HEK293T (cell line): ENCODE measurements at regions not wholly inside any gene's neighbourhood (a gene's known extent, or its start where the extent isn't known, plus 50 kb on each side); places are given as distances from the start of the nearest gene placed in this dataset.

ENCODE experiments used
- ARNT ChIP-seq: fragments of 450-650 bp; IDR thresholded peaks from 2 replicates; pipeline ENCODE4 v1.6.1; 2017; ENCODE audit warnings: mild to moderate bottlenecking
- BHLHE40 ChIP-seq: fragments of 450-650 bp; IDR thresholded peaks from 2 replicates; pipeline ENCODE4 v1.6.1; 2016; ENCODE audit warnings: mild to moderate bottlenecking, moderate library complexity, borderline replicate concordance
- CTBP1 ChIP-seq: fragments of 450-650 bp; IDR thresholded peaks from 2 replicates; pipeline ENCODE4 v1.6.1; 2016; ENCODE audit warnings: borderline replicate concordance
- ELF4 ChIP-seq: fragments of 450-650 bp; IDR thresholded peaks from 2 replicates; pipeline ENCODE4 v1.6.1; 2017; ENCODE audit warnings: antibody characterized with exemption
- FOXA1 ChIP-seq: fragments of 450-650 bp; IDR thresholded peaks from 2 replicates; pipeline ENCODE4 v1.6.1; 2016; ENCODE audit warnings: mild to moderate bottlenecking
- FOXM1 ChIP-seq: fragments of 450-650 bp; IDR thresholded peaks from 2 replicates; pipeline ENCODE4 v1.6.1; 2017; ENCODE audit warnings: mild to moderate bottlenecking, borderline replicate concordance
- L3MBTL2 ChIP-seq: fragments of 450-650 bp; conservative IDR thresholded peaks from 2 replicates; pipeline ENCODE4 v1.6.1; 2016; ENCODE audit warnings: mild to moderate bottlenecking
- NFRKB ChIP-seq: fragments of 450-650 bp; IDR thresholded peaks from 2 replicates; pipeline ENCODE4 v1.6.1; 2016; ENCODE audit warnings: mild to moderate bottlenecking, moderate library complexity
- SP1 ChIP-seq: fragments of 450-650 bp; IDR thresholded peaks from 2 replicates; pipeline ENCODE4 v1.6.1; 2017
- SUZ12 ChIP-seq: fragments of 450-650 bp; IDR thresholded peaks from 2 replicates; pipeline ENCODE4 v1.6.1; 2016; ENCODE audit warnings: mild to moderate bottlenecking
- TF ChIP-seq, protein P1 (sequence below): fragments of 450-650 bp; IDR thresholded peaks from 2 replicates; pipeline ENCODE4 v1.6.1; 2016

DNA sequence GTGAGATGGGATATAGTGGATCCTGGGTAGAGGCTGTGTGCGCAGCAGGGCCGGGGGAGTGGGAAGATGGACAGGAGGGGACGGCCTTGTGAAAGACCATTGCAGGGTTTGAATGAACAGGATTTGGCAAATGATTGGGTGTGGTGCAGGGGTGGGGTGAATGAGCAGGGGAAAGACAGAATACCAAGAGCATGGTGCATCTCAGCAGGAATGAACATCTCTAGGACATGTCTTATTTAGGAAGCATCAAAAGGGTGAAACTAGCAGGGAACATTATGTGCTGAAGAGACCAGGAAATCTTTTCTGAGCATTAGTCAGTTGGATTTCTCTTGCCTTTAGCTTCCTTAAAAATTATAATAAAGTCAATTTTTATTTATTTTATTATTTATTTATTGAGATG is 60.6 kb upstream of the SLC2A1 start:
- TF ChIP-seq, protein P1, sequence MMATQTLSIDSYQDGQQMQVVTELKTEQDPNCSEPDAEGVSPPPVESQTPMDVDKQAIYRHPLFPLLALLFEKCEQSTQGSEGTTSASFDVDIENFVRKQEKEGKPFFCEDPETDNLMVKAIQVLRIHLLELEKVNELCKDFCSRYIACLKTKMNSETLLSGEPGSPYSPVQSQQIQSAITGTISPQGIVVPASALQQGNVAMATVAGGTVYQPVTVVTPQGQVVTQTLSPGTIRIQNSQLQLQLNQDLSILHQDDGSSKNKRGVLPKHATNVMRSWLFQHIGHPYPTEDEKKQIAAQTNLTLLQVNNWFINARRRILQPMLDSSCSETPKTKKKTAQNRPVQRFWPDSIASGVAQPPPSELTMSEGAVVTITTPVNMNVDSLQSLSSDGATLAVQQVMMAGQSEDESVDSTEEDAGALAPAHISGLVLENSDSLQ = no peak
- TF ChIP-seq CTBP1 (no peak), FOXM1 (no peak), SP1 (no peak), NFRKB (no peak), ARNT (no peak), ELF4 (no peak), L3MBTL2 (no peak), BHLHE40 (no peak), SUZ12 (no peak), FOXA1 (no peak)
